ENCODE measurements at regions not wholly inside any gene's neighbourhood (a gene's known extent, or its start where the extent isn't known, plus 50 kb on each side); places are given as distances from the start of the nearest gene placed in this dataset.

GRCh38 chr1:29673669-29674626 is 437.6 kb downstream of the PTPRU start:
- no peak overlapping the region for H3K27ac Mint-ChIP-seq (ENCODE audit: unreplicated experiment)
- ChIA-PET CTCF (no interaction called here), POLR2A (no interaction called here)
- Histone ChIP-seq H3K27me3 (replicated peaks; ENCODE audit: control insufficient read depth, insufficient read depth, low read length) (no peaks in the 10 kb centered on the region), H3K4me3 (ENCODE audit: low read depth, low read length) (no peak overlapping the region), H3K4me1 (no peaks in the 10 kb centered on the region), H3K36me3 (ENCODE audit: control insufficient read depth, insufficient read depth, low read length) (no peaks in the 10 kb centered on the region), H3K9me3 (no peaks in the 10 kb centered on the region)
- H3K4me3 Mint-ChIP-seq (ENCODE audit: unreplicated experiment): no peak overlapping the region
- peaks cover 6% of the 10 kb centered on the region for H3K36me3 Mint-ChIP-seq (ENCODE audit: insufficient read depth, unreplicated experiment)
- DNase-seq: no peak
- H3K9me3 Mint-ChIP-seq (ENCODE audit: unreplicated experiment): no peaks in the 10 kb centered on the region
- BruUV-seq (replicated peaks): no TSS peak
- intact Hi-C loops (cut with micrococcal nuclease; ENCODE audit: unreplicated experiment): no loop called here
- TF ChIP-seq, protein P1, sequence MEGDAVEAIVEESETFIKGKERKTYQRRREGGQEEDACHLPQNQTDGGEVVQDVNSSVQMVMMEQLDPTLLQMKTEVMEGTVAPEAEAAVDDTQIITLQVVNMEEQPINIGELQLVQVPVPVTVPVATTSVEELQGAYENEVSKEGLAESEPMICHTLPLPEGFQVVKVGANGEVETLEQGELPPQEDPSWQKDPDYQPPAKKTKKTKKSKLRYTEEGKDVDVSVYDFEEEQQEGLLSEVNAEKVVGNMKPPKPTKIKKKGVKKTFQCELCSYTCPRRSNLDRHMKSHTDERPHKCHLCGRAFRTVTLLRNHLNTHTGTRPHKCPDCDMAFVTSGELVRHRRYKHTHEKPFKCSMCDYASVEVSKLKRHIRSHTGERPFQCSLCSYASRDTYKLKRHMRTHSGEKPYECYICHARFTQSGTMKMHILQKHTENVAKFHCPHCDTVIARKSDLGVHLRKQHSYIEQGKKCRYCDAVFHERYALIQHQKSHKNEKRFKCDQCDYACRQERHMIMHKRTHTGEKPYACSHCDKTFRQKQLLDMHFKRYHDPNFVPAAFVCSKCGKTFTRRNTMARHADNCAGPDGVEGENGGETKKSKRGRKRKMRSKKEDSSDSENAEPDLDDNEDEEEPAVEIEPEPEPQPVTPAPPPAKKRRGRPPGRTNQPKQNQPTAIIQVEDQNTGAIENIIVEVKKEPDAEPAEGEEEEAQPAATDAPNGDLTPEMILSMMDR (IDR thresholded peaks at IDR 0.05; ENCODE audit: insufficient read depth in 1 of 2, low read depth in 1 of 2, low read length in 1 of 2, severe bottlenecking in 1 of 2, unreplicated experiment in 1 of 2): no peak
- no peaks in the 10 kb centered on the region for H3K4me1 Mint-ChIP-seq (ENCODE audit: low read depth, unreplicated experiment)
- peaks cover 7% of the 10 kb centered on the region for H3K27me3 Mint-ChIP-seq (ENCODE audit: insufficient read depth, unreplicated experiment)

DNA sequence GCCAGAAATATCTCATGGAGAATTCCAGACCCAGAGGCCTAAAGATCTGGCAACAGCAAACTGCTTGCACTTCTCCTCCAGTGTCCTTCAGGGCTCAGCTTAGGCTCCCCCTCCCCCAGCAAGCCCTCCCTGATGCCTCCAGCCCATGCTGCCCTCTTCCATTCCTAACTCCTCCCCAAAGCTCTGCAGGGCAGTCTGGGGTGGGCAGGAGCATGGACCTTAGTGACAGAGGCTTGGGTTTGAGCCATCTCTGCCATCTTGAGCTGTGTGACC is 436.8 kb downstream of the PTPRU start:
- H3K27me3 ChIP-seq (replicated peaks; ENCODE audit: control insufficient read depth, insufficient read depth, low read length): no peaks in the 10 kb centered on the region
- BruUV-seq (replicated peaks): no TSS peak
- no peaks in the 10 kb centered on the region for H3K36me3 ChIP-seq (ENCODE audit: control insufficient read depth, insufficient read depth, low read length)
- TF ChIP-seq, protein P1 (IDR thresholded peaks at IDR 0.05; ENCODE audit: insufficient read depth in 1 of 2, low read depth in 1 of 2, low read length in 1 of 2, severe bottlenecking in 1 of 2, unreplicated experiment in 1 of 2): no peak
- Mint-ChIP-seq H3K27ac (ENCODE audit: unreplicated experiment) (no peak overlapping the region), H3K4me3 (ENCODE audit: unreplicated experiment) (no peak overlapping the region), H3K36me3 (ENCODE audit: insufficient read depth, unreplicated experiment) (peaks cover 6% of the 10 kb centered on the region), H3K9me3 (ENCODE audit: unreplicated experiment) (no peaks in the 10 kb centered on the region), H3K4me1 (ENCODE audit: low read depth, unreplicated experiment) (no peaks in the 10 kb centered on the region), H3K27me3 (ENCODE audit: insufficient read depth, unreplicated experiment) (peaks cover 7% of the 10 kb centered on the region)
- no peaks in the 10 kb centered on the region for H3K9me3 ChIP-seq
- H3K4me3 ChIP-seq (ENCODE audit: low read depth, low read length): no peak overlapping the region
- H3K4me1 ChIP-seq: no peaks in the 10 kb centered on the region
- CTCF ChIA-PET: no interaction called here
- POLR2A ChIA-PET: no interaction called here
- no peak for DNase-seq
- intact Hi-C loops (cut with micrococcal nuclease; ENCODE audit: unreplicated experiment): no loop called here

DNA sequence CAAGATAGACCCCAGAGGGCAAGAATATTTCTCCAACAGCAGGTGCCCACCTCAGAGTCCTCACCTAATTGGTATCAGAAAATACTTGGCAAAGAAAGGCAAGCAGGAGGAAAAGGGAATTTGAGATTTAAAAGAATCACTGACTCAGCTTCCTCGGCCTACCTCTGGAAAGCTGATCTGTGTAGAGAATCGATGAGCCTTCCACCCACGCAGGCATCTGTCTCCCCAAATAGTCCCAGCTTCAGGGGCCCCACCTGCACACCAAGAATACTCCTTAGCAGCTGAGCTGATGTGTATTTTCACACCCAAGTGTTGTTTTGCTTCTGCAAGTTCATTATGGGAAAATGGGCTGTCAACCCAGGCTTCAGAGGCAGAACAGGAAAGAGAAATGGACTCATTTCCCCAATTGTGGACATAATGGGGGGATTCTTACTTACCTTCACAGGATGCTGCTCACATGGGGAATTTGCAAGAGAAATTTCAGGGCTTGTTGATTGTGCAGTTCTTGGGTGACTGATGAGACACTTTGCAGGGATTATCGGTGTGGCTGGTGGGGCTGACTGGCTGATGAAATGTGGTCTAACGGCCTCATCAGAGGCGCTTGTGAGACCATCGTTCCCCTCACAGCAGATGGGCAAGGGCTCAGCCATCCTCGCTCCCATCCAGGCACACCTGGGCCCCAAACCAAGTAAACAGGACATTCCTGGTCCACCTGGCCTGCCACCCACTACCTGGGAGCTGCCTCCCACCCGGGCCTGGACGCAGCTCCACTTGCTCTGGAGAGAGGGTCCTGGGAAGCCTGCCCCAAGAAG is 436.3 kb downstream of the PTPRU start:
- no peak overlapping the region for H3K4me3 ChIP-seq (ENCODE audit: low read depth, low read length)
- CTCF ChIA-PET: no interaction called here

More for the DNA sequence above, 436.3 kb downstream of the PTPRU start:
- POLR2A ChIA-PET: no interaction called here
- no peak for DNase-seq
- Mint-ChIP-seq H3K9me3 (ENCODE audit: unreplicated experiment) (no peaks in the 10 kb centered on the region), H3K36me3 (ENCODE audit: insufficient read depth, unreplicated experiment) (peaks cover 6% of the 10 kb centered on the region), H3K4me3 (ENCODE audit: unreplicated experiment) (no peak overlapping the region), H3K27me3 (ENCODE audit: insufficient read depth, unreplicated experiment) (peaks cover 3% of the 10 kb centered on the region), H3K4me1 (ENCODE audit: low read depth, unreplicated experiment) (no peaks in the 10 kb centered on the region), H3K27ac (ENCODE audit: unreplicated experiment) (no peak overlapping the region)
- H3K4me1 ChIP-seq: no peaks in the 10 kb centered on the region
- no peaks in the 10 kb centered on the region for H3K36me3 ChIP-seq (ENCODE audit: control insufficient read depth, insufficient read depth, low read length)
- no TSS peak for BruUV-seq (replicated peaks)
- TF ChIP-seq, protein P1 (IDR thresholded peaks at IDR 0.05; ENCODE audit: insufficient read depth in 1 of 2, low read depth in 1 of 2, low read length in 1 of 2, severe bottlenecking in 1 of 2, unreplicated experiment in 1 of 2): no peak
- intact Hi-C loops (cut with micrococcal nuclease; ENCODE audit: unreplicated experiment): no loop called here
- H3K27me3 ChIP-seq (replicated peaks; ENCODE audit: control insufficient read depth, insufficient read depth, low read length): no peaks in the 10 kb centered on the region
- no peaks in the 10 kb centered on the region for H3K9me3 ChIP-seq
